ENCODE measurements at regions not wholly inside any gene's neighbourhood (a gene's known extent, or its start where the extent isn't known, plus 50 kb on each side); places are given as distances from the start of the nearest gene placed in this dataset.
"Not testable (repeated sequence)": the region's sequence is repeated elsewhere in the genome, so short reads cannot be mapped to it uniquely, and the experiment has no call there.

- H3K9me3 ChIP-seq; H3K4me1 ChIP-seq; H3K4me3 ChIP-seq; DNase-seq; H3K27me3 ChIP-seq; H3K36me3 ChIP-seq; intact Hi-C loops (cut with DNase I; ENCODE audit: low total_unique reads); H3K27ac ChIP-seq: not testable (repeated sequence)
Observed at GRCh38 chr10:38274879-38275278, 180.7 kb downstream of the ZNF37A start.

- H3K9me3 ChIP-seq; intact Hi-C loops (cut with DNase I; ENCODE audit: low total_unique reads); DNase-seq; H3K36me3 ChIP-seq; H3K4me3 ChIP-seq; H3K27me3 ChIP-seq; H3K4me1 ChIP-seq; H3K27ac ChIP-seq: not testable (repeated sequence)
Observed at GRCh38 chr10:38292560-38292959, 198.4 kb downstream of the ZNF37A start.

- H3K36me3 ChIP-seq; H3K9me3 ChIP-seq; H3K27me3 ChIP-seq; H3K27ac ChIP-seq; DNase-seq; H3K4me3 ChIP-seq; intact Hi-C loops (cut with DNase I; ENCODE audit: low total_unique reads); H3K4me1 ChIP-seq: not testable (repeated sequence)
Observed at GRCh38 chr10:38310111-38310510, 216.0 kb downstream of the ZNF37A start.

- H3K4me3 ChIP-seq; H3K27ac ChIP-seq; H3K27me3 ChIP-seq; intact Hi-C loops (cut with DNase I; ENCODE audit: low total_unique reads); H3K9me3 ChIP-seq; H3K4me1 ChIP-seq; DNase-seq; H3K36me3 ChIP-seq: not testable (repeated sequence)
Observed at GRCh38 chr10:38315090-38315805, 221.1 kb downstream of the ZNF37A start.

- H3K27me3 ChIP-seq; H3K27ac ChIP-seq; H3K9me3 ChIP-seq; H3K4me1 ChIP-seq; intact Hi-C loops (cut with DNase I; ENCODE audit: low total_unique reads); DNase-seq; H3K36me3 ChIP-seq; H3K4me3 ChIP-seq: not testable (repeated sequence)
Observed at GRCh38 chr10:38321393-38321792, 227.3 kb downstream of the ZNF37A start.

GRCh38 chr10:38330306-38330705, 236.2 kb downstream of the ZNF37A start:
- H3K27ac ChIP-seq; H3K4me3 ChIP-seq; H3K4me1 ChIP-seq; H3K27me3 ChIP-seq; intact Hi-C loops (cut with DNase I; ENCODE audit: low total_unique reads); DNase-seq; H3K9me3 ChIP-seq; H3K36me3 ChIP-seq: not testable (repeated sequence)

GRCh38 chr10:38331106-38331505, 237.0 kb downstream of the ZNF37A start:
- H3K4me1 ChIP-seq; H3K27ac ChIP-seq; H3K27me3 ChIP-seq; H3K36me3 ChIP-seq; DNase-seq; H3K4me3 ChIP-seq; H3K9me3 ChIP-seq; intact Hi-C loops (cut with DNase I; ENCODE audit: low total_unique reads): not testable (repeated sequence)

- H3K4me3 ChIP-seq; H3K27me3 ChIP-seq; H3K4me1 ChIP-seq; H3K36me3 ChIP-seq; DNase-seq; H3K9me3 ChIP-seq; H3K27ac ChIP-seq; intact Hi-C loops (cut with DNase I; ENCODE audit: low total_unique reads): not testable (repeated sequence)
Observed at GRCh38 chr10:38333699-38334098, 239.6 kb downstream of the ZNF37A start.

GRCh38 chr10:38350645-38351044, 256.5 kb downstream of the ZNF37A start:
- H3K4me1 ChIP-seq; H3K36me3 ChIP-seq; H3K9me3 ChIP-seq; H3K4me3 ChIP-seq; intact Hi-C loops (cut with DNase I; ENCODE audit: low total_unique reads); H3K27me3 ChIP-seq; DNase-seq; H3K27ac ChIP-seq: not testable (repeated sequence)

GRCh38 chr10:38354410-38354809, 260.3 kb downstream of the ZNF37A start:
- H3K9me3 ChIP-seq; H3K27ac ChIP-seq; H3K4me3 ChIP-seq; H3K27me3 ChIP-seq; intact Hi-C loops (cut with DNase I; ENCODE audit: low total_unique reads); H3K36me3 ChIP-seq; DNase-seq: not testable (repeated sequence)
- H3K4me1 ChIP-seq, result peaks cover 0 to 13% (median 3%) of the 10 kb centered on the region in 4 donors

- peaks cover 0 to 11% (median 0%) of the 10 kb centered on the region in 3 donors for H3K36me3 ChIP-seq
- H3K27me3 ChIP-seq; intact Hi-C loops (cut with DNase I; ENCODE audit: low total_unique reads); H3K9me3 ChIP-seq: not testable (repeated sequence)
- DNase-seq, result peak; percentile 80 to 90
- peak overlapping the region; percentile 73 to 90 for H3K27ac ChIP-seq
- peaks cover 0 to 13% (median 3%) of the 10 kb centered on the region in 4 donors for H3K4me1 ChIP-seq
- peak overlapping the region; percentile 54 to 57 for H3K4me3 ChIP-seq
Observed at GRCh38 chr10:38355911-38356526, 261.9 kb downstream of the ZNF37A start.

- peak overlapping the region; percentile 54 to 57 for H3K4me3 ChIP-seq
- peaks cover 0 to 13% (median 3%) of the 10 kb centered on the region in 4 donors for H3K4me1 ChIP-seq
- H3K27ac ChIP-seq, result peak overlapping the region; percentile 59 to 73
- H3K27me3 ChIP-seq; H3K9me3 ChIP-seq; intact Hi-C loops (cut with DNase I; ENCODE audit: low total_unique reads); DNase-seq: not testable (repeated sequence)
- H3K36me3 ChIP-seq, result peaks cover 0 to 14% (median 0%) of the 10 kb centered on the region in 3 donors
Observed at GRCh38 chr10:38356527-38356926, 262.4 kb downstream of the ZNF37A start.

GRCh38 chr10:38362514-38362913, 268.4 kb downstream of the ZNF37A start:
- peaks cover 0 to 38% (median 5%) of the 10 kb centered on the region in 3 donors for H3K36me3 ChIP-seq

GRCh38 chr10:38364073-38364472, 269.9 kb downstream of the ZNF37A start:
- H3K4me3 ChIP-seq; H3K27ac ChIP-seq; intact Hi-C loops (cut with DNase I; ENCODE audit: low total_unique reads); H3K9me3 ChIP-seq; H3K4me1 ChIP-seq; DNase-seq; H3K27me3 ChIP-seq: not testable (repeated sequence)
- H3K36me3 ChIP-seq, result peaks cover 0 to 43% (median 10%) of the 10 kb centered on the region in 3 donors

More at GRCh38 chr10:38362514-38362913, 268.4 kb downstream of the ZNF37A start:
- H3K9me3 ChIP-seq; H3K4me1 ChIP-seq; DNase-seq; H3K4me3 ChIP-seq; H3K27ac ChIP-seq; H3K27me3 ChIP-seq; intact Hi-C loops (cut with DNase I; ENCODE audit: low total_unique reads): not testable (repeated sequence)
